ENCODE measurements at regions not wholly inside any gene's neighbourhood (a gene's known extent, or its start where the extent isn't known, plus 50 kb on each side); places are given as distances from the start of the nearest gene placed in this dataset.
A peak's percentile ranks its signal among the peaks of the same experiment; 100 is the strongest.

- TF ChIP-seq, protein P1, sequence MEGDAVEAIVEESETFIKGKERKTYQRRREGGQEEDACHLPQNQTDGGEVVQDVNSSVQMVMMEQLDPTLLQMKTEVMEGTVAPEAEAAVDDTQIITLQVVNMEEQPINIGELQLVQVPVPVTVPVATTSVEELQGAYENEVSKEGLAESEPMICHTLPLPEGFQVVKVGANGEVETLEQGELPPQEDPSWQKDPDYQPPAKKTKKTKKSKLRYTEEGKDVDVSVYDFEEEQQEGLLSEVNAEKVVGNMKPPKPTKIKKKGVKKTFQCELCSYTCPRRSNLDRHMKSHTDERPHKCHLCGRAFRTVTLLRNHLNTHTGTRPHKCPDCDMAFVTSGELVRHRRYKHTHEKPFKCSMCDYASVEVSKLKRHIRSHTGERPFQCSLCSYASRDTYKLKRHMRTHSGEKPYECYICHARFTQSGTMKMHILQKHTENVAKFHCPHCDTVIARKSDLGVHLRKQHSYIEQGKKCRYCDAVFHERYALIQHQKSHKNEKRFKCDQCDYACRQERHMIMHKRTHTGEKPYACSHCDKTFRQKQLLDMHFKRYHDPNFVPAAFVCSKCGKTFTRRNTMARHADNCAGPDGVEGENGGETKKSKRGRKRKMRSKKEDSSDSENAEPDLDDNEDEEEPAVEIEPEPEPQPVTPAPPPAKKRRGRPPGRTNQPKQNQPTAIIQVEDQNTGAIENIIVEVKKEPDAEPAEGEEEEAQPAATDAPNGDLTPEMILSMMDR (IDR thresholded peaks at IDR 0.05) = peak; percentile 37 to 54 (median 41)
- TF ChIP-seq EP300 (IDR thresholded peaks at IDR 0.05) = no peak
- no peak for TF ChIP-seq POLR2A (IDR thresholded peaks at IDR 0.05; ENCODE audit: low read depth)
Measured at GRCh38 chr10:120735773-120736371, 115.3 kb upstream of the WDR11 start.

Data from esophagus muscularis mucosa (tissue), 4 donors.